GM12878 (cell line): ENCODE measurements at regions not wholly inside any gene's neighbourhood (a gene's known extent, or its start where the extent isn't known, plus 50 kb on each side); places are given as distances from the start of the nearest gene placed in this dataset.
A peak's percentile ranks its signal among the peaks of the same experiment; 100 is the strongest.

Source experiments
- ATF2 ChIP-seq: IDR thresholded peaks from 2 replicates; pipeline ENCODE4 v1.6.1; 2012; ENCODE audit warnings: low read length, inconsistent platforms
- CHD2 ChIP-seq: IDR thresholded peaks from 2 replicates; pipeline ENCODE4 v1.6.1; 2011; ENCODE audit warnings: low read depth, low read length, improper control_type of control experiment, borderline replicate concordance
- CREB1 ChIP-seq: IDR thresholded peaks from 2 replicates; pipeline ENCODE4 v1.6.1; 2012; ENCODE audit warnings: low read depth, mild to moderate bottlenecking, inconsistent platforms
- CREM ChIP-seq: IDR thresholded peaks from 2 replicates; pipeline ENCODE4 v1.6.1; 2014; ENCODE audit warnings: antibody characterized with exemption, low read depth
- DPF2 ChIP-seq: fragments of 450-650 bp; IDR thresholded peaks from 2 replicates; pipeline ENCODE4 v1.6.1; 2017; ENCODE audit warnings: mild to moderate bottlenecking
- E2F8 ChIP-seq: fragments of 450-650 bp; IDR thresholded peaks from 2 replicates; pipeline ENCODE4 v1.6.1; 2018; ENCODE audit warnings: mild to moderate bottlenecking, low read depth, moderate library complexity; ENCODE audit not compliant: partially characterized antibody
- JUNB ChIP-seq: IDR thresholded peaks from 2 replicates; pipeline ENCODE4 v1.6.1; 2016; ENCODE audit warnings: antibody characterized with exemption, mild to moderate bottlenecking
- KDM1A ChIP-seq: fragments of 200-600 bp; sonication (generic); IDR thresholded peaks from 2 replicates; pipeline ENCODE4 v1.6.1; 2016; ENCODE audit warnings: borderline replicate concordance
- MEF2B ChIP-seq: fragments of 450-650 bp; IDR thresholded peaks from 2 replicates; pipeline ENCODE4 v1.6.1; 2018; ENCODE audit warnings: mild to moderate bottlenecking, moderate library complexity; ENCODE audit not compliant: partially characterized antibody, poor library complexity, severe bottlenecking
- NR2F1 ChIP-seq: fragments of 450-650 bp; conservative IDR thresholded peaks from 2 replicates; pipeline ENCODE4 v1.6.1; 2017; ENCODE audit warnings: mild to moderate bottlenecking
- PAX5 ChIP-seq: IDR thresholded peaks from 2 replicates; pipeline ENCODE4 v1.6.1; 2011; ENCODE audit warnings: low read depth, low read length, borderline replicate concordance
- PML ChIP-seq: IDR thresholded peaks from 2 replicates; pipeline ENCODE4 v1.6.1; 2012; ENCODE audit warnings: low read length, inconsistent platforms
- POU2F2 ChIP-seq: IDR thresholded peaks from 3 replicates; pipeline ENCODE4 v1.6.1; 2011; ENCODE audit warnings: low read depth, mild to moderate bottlenecking, low read length, borderline replicate concordance
- SIX5 ChIP-seq: IDR thresholded peaks from 2 replicates; pipeline ENCODE4 v1.6.1; 2011; ENCODE audit warnings: mild to moderate bottlenecking, low read depth, low read length, moderate library complexity; ENCODE audit not compliant: severe bottlenecking
- SKIL ChIP-seq: fragments of 450-650 bp; IDR thresholded peaks from 2 replicates; pipeline ENCODE4 v1.6.1; 2017; ENCODE audit warnings: mild to moderate bottlenecking, low read depth, inconsistent platforms; ENCODE audit not compliant: poor library complexity, severe bottlenecking
- SMAD1 ChIP-seq: fragments of 450-650 bp; IDR thresholded peaks from 2 replicates; pipeline ENCODE4 v1.6.1; 2018; ENCODE audit warnings: mild to moderate bottlenecking, low read depth; ENCODE audit not compliant: partially characterized antibody
- SUPT20H ChIP-seq: IDR thresholded peaks from 2 replicates; pipeline ENCODE4 v1.6.1; 2011; ENCODE audit warnings: low read depth, mild to moderate bottlenecking, low read length, moderate library complexity, borderline replicate concordance; ENCODE audit not compliant: control insufficient read depth
- SUZ12 ChIP-seq: fragments of 200-600 bp; sonication (generic); IDR thresholded peaks from one replicate; pipeline ENCODE4 v1.6.1; 2018; ENCODE audit warnings: antibody characterized with exemption, mild to moderate bottlenecking; ENCODE audit not compliant: unreplicated experiment
- WRNIP1 ChIP-seq: IDR thresholded peaks from 2 replicates; pipeline ENCODE4 v1.6.1; 2011; ENCODE audit warnings: low read depth, low read length, improper control_type of control experiment, borderline replicate concordance
- YY1 ChIP-seq: IDR thresholded peaks from 2 replicates; pipeline ENCODE4 v1.6.1; 2011; ENCODE audit warnings: low read depth, mild to moderate bottlenecking, low read length
- ZNF274 ChIP-seq: IDR thresholded peaks from one replicate; pipeline ENCODE4 v1.8.0; 2011; ENCODE audit not compliant: insufficient read length, insufficient read depth
- ZNF592 ChIP-seq: fragments of 450-650 bp; IDR thresholded peaks from 2 replicates; pipeline ENCODE4 v1.6.1; 2017; ENCODE audit warnings: mild to moderate bottlenecking, moderate library complexity
- ZNF622 ChIP-seq: fragments of 450-650 bp; IDR thresholded peaks from 2 replicates; pipeline ENCODE4 v1.6.1; 2017; ENCODE audit warnings: mild to moderate bottlenecking, inconsistent platforms

GRCh38 chrX:20352935-20353336, 86.2 kb upstream of the RPS6KA3 start (continued):
- no peak for TF ChIP-seq ZNF622
- TF ChIP-seq ATF2: peak; percentile 50; the same call in 1 of the 2 replicates
- no peak for TF ChIP-seq ZNF274
- no peak for TF ChIP-seq E2F8
- TF ChIP-seq PML: no peak
- TF ChIP-seq DPF2: no peak
- no peak for TF ChIP-seq CHD2
- TF ChIP-seq KDM1A: no peak
- no peak for TF ChIP-seq WRNIP1
- TF ChIP-seq MEF2B: peak; percentile 20
- no peak for TF ChIP-seq CREB1
- TF ChIP-seq POU2F2: no peak
- TF ChIP-seq SKIL: no peak
- TF ChIP-seq ZNF592: no peak
- no peak for TF ChIP-seq SMAD1
- peak; percentile 65 for TF ChIP-seq JUNB
- no peak for TF ChIP-seq NR2F1
- no peak for TF ChIP-seq SUZ12
- TF ChIP-seq CREM: 0 out of 2 replicates have a peak, but pooled peaks have one; percentile 13
- TF ChIP-seq SUPT20H: no peak
- TF ChIP-seq PAX5: peak; percentile 20; the same call in 1 of the 2 replicates
- no peak for TF ChIP-seq YY1
- TF ChIP-seq SIX5: no peak
